H1 (cell line): ENCODE measurements at regions not wholly inside any gene's neighbourhood (a gene's known extent, or its start where the extent isn't known, plus 50 kb on each side); places are given as distances from the start of the nearest gene placed in this dataset.

Experiments used
- CTCF ChIA-PET: fragments of 300-600 bp; sonication (Branson Sonifier 250); formaldehyde crosslinking; loops from one replicate; lab custom pipeline; 2021; ENCODE audit not compliant: partially characterized antibody; lab: Charles Lee
- POLR2A ChIA-PET: fragments of 300-600 bp; sonication (Branson Sonifier 250); formaldehyde crosslinking; loops from one replicate; lab custom pipeline; 2021; ENCODE audit warnings: inconsistent platforms; ENCODE audit not compliant: partially characterized antibody; lab: Charles Lee
- DNase-seq, 2 experiments: peaks; one replicate each; pipeline versions ENCODE4 v3.0.0 to v3.0.0-alpha.2; 2010 to 2022; ENCODE audit warnings: low spot score in 2 of 2, low read depth in 1 of 2, mixed read lengths in 1 of 2
- FAIRE-seq: peaks from 2 replicates; lab custom pipeline; 2011; peaks lifted over from hg19 to GRCh38; lab: Jason Lieb, UNC
- H2AFZ ChIP-seq: 2 replicates; pipeline ENCODE4 v1.8.1; 2012; ENCODE audit warnings: low read length, inconsistent platforms
- H2AK5ac ChIP-seq: 2 replicates; pipeline ENCODE4 v1.6.1; 2013; ENCODE audit warnings: low read depth, low read length
- H2BK120ac ChIP-seq: replicated peaks from 2 replicates; pipeline ENCODE3; 2013; ENCODE audit warnings: low read depth, low read length, inconsistent platforms
- H2BK12ac ChIP-seq: 2 replicates; pipeline ENCODE4 v1.6.1; 2013; ENCODE audit warnings: low read depth, low read length
- H2BK15ac ChIP-seq: 2 replicates; pipeline ENCODE4 v1.6.1; 2013; ENCODE audit warnings: low read length
- H2BK20ac ChIP-seq: 2 replicates; pipeline ENCODE4 v1.6.1; 2013; ENCODE audit warnings: low read length
- H2BK5ac ChIP-seq: 2 replicates; pipeline ENCODE4 v1.6.1; 2013; ENCODE audit warnings: low read depth, low read length
- H3K14ac ChIP-seq: 2 replicates; pipeline ENCODE4 v1.6.1; 2013; ENCODE audit warnings: inconsistent platforms; ENCODE audit not compliant: insufficient read length
- H3K18ac ChIP-seq: 2 replicates; pipeline ENCODE4 v1.6.1; 2013; ENCODE audit warnings: low read length; ENCODE audit errors: extremely low read depth
- H3K23ac ChIP-seq: 2 replicates; pipeline ENCODE4 v1.6.1; 2013; ENCODE audit warnings: inconsistent platforms; ENCODE audit not compliant: insufficient read length
- H3K23me2 ChIP-seq: 2 replicates; pipeline ENCODE4 v1.6.1; 2013; ENCODE audit warnings: low read depth, low read length
- H3K27ac ChIP-seq: 2 replicates; pipeline ENCODE4 v1.6.1; 2011; ENCODE audit warnings: low read depth, low read length, inconsistent platforms
- H3K27me3 ChIP-seq, 4 experiments: replicated peaks in 1 of 4; 1 replicate in 1 of 4; 2 replicates in 3 of 4; pipeline versions ENCODE4 v1.6.1 to v1.8.1; 2011 to 2013; ENCODE audit warnings: low read length in 3 of 4, mild to moderate bottlenecking in 3 of 4, inconsistent platforms in 2 of 4, mixed read lengths in 2 of 4, moderate library complexity in 1 of 4; ENCODE audit not compliant: control insufficient read depth in 3 of 4, insufficient read depth in 3 of 4; ENCODE audit errors: extremely low read depth in 1 of 4
- H3K36me3 ChIP-seq, 4 experiments: 2 replicates each; pipeline versions ENCODE4 v1.6.1 to v1.8.1; 2011 to 2013; ENCODE audit warnings: mild to moderate bottlenecking in 4 of 4, low read length in 3 of 4, moderate library complexity in 2 of 4, control low read depth in 1 of 4, inconsistent platforms in 1 of 4; ENCODE audit not compliant: insufficient read depth in 4 of 4, control insufficient read depth in 2 of 4
- H3K4ac ChIP-seq: replicated peaks from 2 replicates; pipeline ENCODE3; 2013; ENCODE audit warnings: low read length, low read depth, mixed read lengths, inconsistent platforms; ENCODE audit not compliant: insufficient read length
- H3K4me1 ChIP-seq, 4 experiments: replicated peaks in 1 of 4; 1 replicate in 1 of 4; 2 replicates in 3 of 4; pipeline versions ENCODE4 v1.6.1 to v1.8.1; 2011 to 2013; ENCODE audit warnings: low read length in 3 of 4, inconsistent platforms in 2 of 4, mixed read lengths in 1 of 4; ENCODE audit not compliant: insufficient read depth in 4 of 4, control insufficient read depth in 3 of 4
- H3K4me2 ChIP-seq, 2 experiments: 2 replicates each; pipeline versions ENCODE4 v1.6.1 to v1.8.1; 2011 to 2013; ENCODE audit warnings: low read depth in 2 of 2, low read length in 2 of 2, control low read depth in 1 of 2, inconsistent platforms in 1 of 2, mild to moderate bottlenecking in 1 of 2; ENCODE audit not compliant: insufficient read depth in 1 of 2
- H3K4me3 ChIP-seq, 4 experiments: fragments of 200-600, 300-600 bp in 1 of 4; sonication (generic), shearing (Covaris generic), sonication (Bioruptor Twin) in 1 of 4; 2 replicates each; pipeline versions ENCODE4 v1.5.1 to v1.8.1; 2011 to 2016; ENCODE audit warnings: low read length in 4 of 4, low read depth in 3 of 4, control low read depth in 2 of 4, inconsistent platforms in 2 of 4, mild to moderate bottlenecking in 2 of 4, mixed read lengths in 1 of 4, moderate library complexity in 1 of 4; ENCODE audit not compliant: insufficient read depth in 2 of 4; ENCODE audit errors: extremely low read depth in 1 of 4
- H3K56ac ChIP-seq: replicated peaks from 2 replicates; pipeline ENCODE3; 2013; ENCODE audit warnings: low read depth, mild to moderate bottlenecking, mixed read lengths, low read length, inconsistent platforms; ENCODE audit not compliant: insufficient read length
- H3K79me1 ChIP-seq: 2 replicates; pipeline ENCODE4 v1.6.1; 2013; ENCODE audit warnings: low read depth, low read length, control low read depth
- H3K79me2 ChIP-seq, 2 experiments: 2 replicates each; pipeline versions ENCODE4 v1.6.1 to v1.8.1; 2012 to 2013; ENCODE audit warnings: low read length in 2 of 2, mild to moderate bottlenecking in 2 of 2, inconsistent platforms in 1 of 2; ENCODE audit not compliant: insufficient read depth in 2 of 2, control insufficient read depth in 1 of 2
- H3K9ac ChIP-seq, 4 experiments: replicated peaks in 1 of 4; 1 replicate in 1 of 4; 2 replicates in 3 of 4; pipeline versions ENCODE4 v1.6.1 to v1.8.1; 2011 to 2013; ENCODE audit warnings: low read depth in 3 of 4, low read length in 3 of 4, control low read depth in 2 of 4, mild to moderate bottlenecking in 2 of 4, moderate library complexity in 2 of 4, inconsistent platforms in 1 of 4; ENCODE audit errors: extremely low read depth in 1 of 4
- H3K9me3 ChIP-seq, 2 experiments: 2 replicates each; pipeline versions ENCODE4 v1.6.1 to v1.8.1; 2012 to 2013; ENCODE audit warnings: mild to moderate bottlenecking in 2 of 2, moderate library complexity in 2 of 2, control low read depth in 1 of 2, inconsistent platforms in 1 of 2, low read depth in 1 of 2, low read length in 1 of 2, mixed read lengths in 1 of 2; ENCODE audit not compliant: insufficient read depth in 2 of 2
- H4K20me1 ChIP-seq, 2 experiments: replicated peaks in 1 of 2; 2 replicates each; pipeline versions ENCODE3 to v1.8.1; 2011 to 2013; ENCODE audit warnings: inconsistent platforms in 2 of 2, low read length in 2 of 2, mild to moderate bottlenecking in 1 of 2; ENCODE audit not compliant: insufficient read depth in 2 of 2, control insufficient read depth in 1 of 2
- H4K5ac ChIP-seq: 2 replicates; pipeline ENCODE4 v1.6.1; 2013; ENCODE audit warnings: low read length, low read depth, mixed read lengths, inconsistent platforms; ENCODE audit not compliant: insufficient read length
- H4K8ac ChIP-seq: 2 replicates; pipeline ENCODE4 v1.8.0; 2013; ENCODE audit warnings: mild to moderate bottlenecking, moderate library complexity, low read length, inconsistent platforms; ENCODE audit not compliant: insufficient read depth; ENCODE audit errors: extremely low read depth
- H4K91ac ChIP-seq: replicated peaks from 2 replicates; pipeline ENCODE3; 2013; ENCODE audit warnings: low read length, mixed read lengths, inconsistent platforms; ENCODE audit not compliant: insufficient read length
- ASH2L ChIP-seq: fragments of 200-600, 300-600 bp; sonication (generic); IDR thresholded peaks from one replicate; pipeline ENCODE4 v1.7.1; 2017; ENCODE audit warnings: low read length
- CBX5 ChIP-seq: fragments of 300-800, 300-1000 bp; sonication (generic); IDR thresholded peaks from 2 replicates; pipeline ENCODE4 v1.7.1; 2016; ENCODE audit warnings: antibody characterized with exemption, low read length, low read depth
- CHD2 ChIP-seq: IDR thresholded peaks from 2 replicates; pipeline ENCODE4 v1.6.1; 2012; ENCODE audit warnings: low read length, improper control_type of control experiment
- FOSL1 ChIP-seq: IDR thresholded peaks from 2 replicates; pipeline ENCODE4 v1.6.1; 2011; ENCODE audit warnings: mild to moderate bottlenecking, low read depth, low read length, moderate library complexity; ENCODE audit not compliant: insufficient read depth
- GABPA ChIP-seq: IDR thresholded peaks from 2 replicates; pipeline ENCODE4 v1.6.1; 2011; ENCODE audit warnings: mild to moderate bottlenecking, low read length, moderate library complexity, borderline replicate concordance; ENCODE audit not compliant: insufficient read depth
- NANOG ChIP-seq: IDR thresholded peaks from 2 replicates; pipeline ENCODE4 v1.6.1; 2011; ENCODE audit warnings: low read length, low read depth, mild to moderate bottlenecking, inconsistent platforms; ENCODE audit not compliant: insufficient read depth, poor library complexity, severe bottlenecking
- RBBP5 ChIP-seq: IDR thresholded peaks from 2 replicates; pipeline ENCODE4 v1.7.1; 2012; ENCODE audit warnings: low read depth, mild to moderate bottlenecking, inconsistent platforms, low read length, moderate library complexity, borderline replicate concordance
- RNF2 ChIP-seq: fragments of 200-900, 300-1000 bp; sonication (generic); IDR thresholded peaks from 2 replicates; pipeline ENCODE4 v1.7.1; 2016; ENCODE audit warnings: borderline replicate concordance, low read depth, mild to moderate bottlenecking, antibody characterized with exemption, low read length; ENCODE audit not compliant: poor library complexity, severe bottlenecking; ENCODE audit errors: missing control alignments
- SAP30 ChIP-seq: fragments of 300-600 bp; sonication (generic); IDR thresholded peaks from 2 replicates; pipeline ENCODE4 v1.7.1; 2012; ENCODE audit warnings: low read length, moderate library complexity, mild to moderate bottlenecking, inconsistent platforms; ENCODE audit not compliant: insufficient read depth, insufficient replicate concordance
- SIRT6 ChIP-seq: IDR thresholded peaks from one replicate; pipeline ENCODE4 v1.7.1; 2012; ENCODE audit warnings: low read length, inconsistent platforms
- SP1 ChIP-seq: IDR thresholded peaks from 2 replicates; pipeline ENCODE4 v1.6.1; 2011; ENCODE audit warnings: low read depth, low read length
- SUZ12 ChIP-seq: fragments of 200-600 bp; sonication (generic); IDR thresholded peaks from 2 replicates; pipeline ENCODE4 v1.6.1; 2012; ENCODE audit warnings: mild to moderate bottlenecking, inconsistent platforms, low read length, moderate library complexity, mixed read lengths
- WGBS, 2 experiments: shearing (Covaris generic) in 1 of 2; methylation state at CpG; one replicate each; pipeline versions ENCODE4 v1.1.6 to v1.1.7; 2013 to 2015; ENCODE audit warnings: low lambda C conversion rate in 2 of 2, mixed read lengths in 2 of 2, inconsistent platforms in 1 of 2, low coverage in 1 of 2, missing lambda C conversion rate in 1 of 2; ENCODE audit not compliant: insufficient replicate concordance in 2 of 2, insufficient coverage in 1 of 2, insufficient read length in 1 of 2; ENCODE audit errors: extremely low coverage in 1 of 2, missing lambda C conversion rate in 1 of 2; 5-methylcytosine and 5-hydroxymethylcytosine counted together
- TF ChIP-seq, protein P1 (sequence below): IDR thresholded peaks from 2 replicates; pipeline ENCODE4 v1.6.1; 2012; ENCODE audit warnings: low read length, inconsistent platforms

- no peak overlapping the region for H2AFZ ChIP-seq
- no peak overlapping the region for H4K8ac ChIP-seq
- H3K56ac ChIP-seq = no peak overlapping the region
- H3K27ac ChIP-seq = no peak overlapping the region
- H4K5ac ChIP-seq = no peak overlapping the region
- no peak overlapping the region for H2BK5ac ChIP-seq
- no peak overlapping the region for H3K4me2 ChIP-seq
- CTCF ChIA-PET = no interaction called here
- no peak for DNase-seq
- no peak overlapping the region for H2BK15ac ChIP-seq
- POLR2A ChIA-PET = no interaction called here
- H3K27me3 ChIP-seq = no peaks in the 10 kb centered on the region
- H3K4me3 ChIP-seq = no peak overlapping the region
- H4K20me1 ChIP-seq = no peaks in the 10 kb centered on the region
- no peak overlapping the region for H2BK120ac ChIP-seq
- no peaks in the 10 kb centered on the region for H3K79me2 ChIP-seq
- no peaks in the 10 kb centered on the region for H3K36me3 ChIP-seq
- H3K9me3 ChIP-seq = peaks cover 0 to 22% of the 10 kb centered on the region in 2 experiments; a peak in 2 of 4 replicates
- H3K4me1 ChIP-seq = no peaks in the 10 kb centered on the region
- H4K91ac ChIP-seq = no peak overlapping the region
- no peak overlapping the region for H3K23ac ChIP-seq
- no peak overlapping the region for H2BK12ac ChIP-seq
- H3K9ac ChIP-seq = no peak overlapping the region
- no peak overlapping the region for H2BK20ac ChIP-seq
- no peak overlapping the region for H2AK5ac ChIP-seq
- H3K23me2 ChIP-seq = no peaks in the 10 kb centered on the region
- no peak overlapping the region for H3K14ac ChIP-seq
- H3K79me1 ChIP-seq = no peaks in the 10 kb centered on the region
- no peak for FAIRE-seq
- 67% methylated on average over 1 of the region's 1 CpG; no CpG with 5 or more reads in 1 of the 2 experiments for WGBS, 2 experiments
- H3K4ac ChIP-seq = no peak overlapping the region
- H3K18ac ChIP-seq = no peak overlapping the region
- TF ChIP-seq, protein P1, sequence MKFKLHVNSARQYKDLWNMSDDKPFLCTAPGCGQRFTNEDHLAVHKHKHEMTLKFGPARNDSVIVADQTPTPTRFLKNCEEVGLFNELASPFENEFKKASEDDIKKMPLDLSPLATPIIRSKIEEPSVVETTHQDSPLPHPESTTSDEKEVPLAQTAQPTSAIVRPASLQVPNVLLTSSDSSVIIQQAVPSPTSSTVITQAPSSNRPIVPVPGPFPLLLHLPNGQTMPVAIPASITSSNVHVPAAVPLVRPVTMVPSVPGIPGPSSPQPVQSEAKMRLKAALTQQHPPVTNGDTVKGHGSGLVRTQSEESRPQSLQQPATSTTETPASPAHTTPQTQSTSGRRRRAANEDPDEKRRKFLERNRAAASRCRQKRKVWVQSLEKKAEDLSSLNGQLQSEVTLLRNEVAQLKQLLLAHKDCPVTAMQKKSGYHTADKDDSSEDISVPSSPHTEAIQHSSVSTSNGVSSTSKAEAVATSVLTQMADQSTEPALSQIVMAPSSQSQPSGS = no peak
- no peak for TF ChIP-seq SIRT6
- no peak for TF ChIP-seq RNF2
- no peak for TF ChIP-seq CBX5
- TF ChIP-seq GABPA = no peak
- no peak for TF ChIP-seq NANOG
- no peak for TF ChIP-seq ASH2L
- no peak for TF ChIP-seq RBBP5
- TF ChIP-seq FOSL1 = no peak
- TF ChIP-seq SP1 = no peak
- no peak for TF ChIP-seq SAP30
- TF ChIP-seq SUZ12 = no peak
- TF ChIP-seq CHD2 = no peak
Observed at GRCh38 chrY:21135591-21135990, 375.5 kb upstream of the RBMY1B start.
